HK-2 (cell line): ENCODE measurements at regions not wholly inside any gene's neighbourhood (a gene's known extent, or its start where the extent isn't known, plus 50 kb on each side); places are given as distances from the start of the nearest gene placed in this dataset.

Experiments used
- DNase-seq: peaks from one replicate; pipeline ENCODE4 v3.0.0-alpha.2; 2018; ENCODE audit not compliant: unreplicated experiment

GRCh38 chr11:39294648-39295047 lies 2164.8 kb downstream of the LRRC4C start:
- no peak for DNase-seq

GRCh38 chr11:39288011-39288410 lies 2171.4 kb downstream of the LRRC4C start:
- no peak for DNase-seq

DNA sequence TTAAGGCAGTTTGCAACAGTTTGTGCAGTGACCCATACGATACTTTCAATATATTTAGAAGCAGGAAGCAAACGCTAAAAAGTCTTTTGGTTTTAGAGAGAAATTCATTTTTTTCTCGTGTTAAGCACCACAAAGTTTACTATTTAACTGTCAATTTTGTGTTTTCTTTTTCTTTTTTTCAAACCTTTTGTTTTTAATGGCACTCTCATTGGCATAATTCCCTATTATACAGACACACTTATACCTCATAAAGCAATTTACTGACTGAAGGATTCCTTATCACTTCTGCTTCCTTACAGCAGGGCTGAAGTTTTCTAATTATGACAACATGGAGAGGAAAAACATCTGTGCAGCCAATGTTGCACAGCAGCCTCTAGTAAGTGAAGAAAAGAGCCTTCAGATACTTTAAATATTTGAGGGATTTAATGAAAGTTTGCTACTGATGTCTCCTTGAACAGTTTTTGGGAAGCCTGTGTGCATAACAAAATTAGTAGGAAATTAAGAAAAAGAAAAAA lies 2191.2 kb downstream of the LRRC4C start:
- DNase-seq: no peak

DNA sequence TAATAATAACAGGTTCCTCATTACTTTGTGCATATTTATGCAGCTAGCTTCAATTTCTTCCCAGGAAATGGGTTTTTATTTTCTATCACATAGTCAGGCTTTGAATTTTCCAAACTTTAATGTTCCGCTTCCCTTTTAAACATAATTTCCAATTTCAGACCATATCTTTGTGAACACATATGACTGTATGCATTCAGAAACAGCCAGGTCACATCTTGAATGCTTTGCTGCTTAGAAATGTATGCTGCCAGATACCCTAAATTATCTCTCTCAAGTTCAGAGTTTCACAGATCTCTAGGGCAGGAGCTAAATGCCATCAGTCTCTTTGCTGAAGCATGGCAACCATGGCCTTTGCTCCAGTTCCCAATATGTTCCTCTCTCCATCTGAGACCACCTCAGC lies 2203.8 kb downstream of the LRRC4C start:
- DNase-seq: no peak

GRCh38 chr11:39249566-39250365 lies 2209.7 kb downstream of the LRRC4C start:
- no peak for DNase-seq

DNA sequence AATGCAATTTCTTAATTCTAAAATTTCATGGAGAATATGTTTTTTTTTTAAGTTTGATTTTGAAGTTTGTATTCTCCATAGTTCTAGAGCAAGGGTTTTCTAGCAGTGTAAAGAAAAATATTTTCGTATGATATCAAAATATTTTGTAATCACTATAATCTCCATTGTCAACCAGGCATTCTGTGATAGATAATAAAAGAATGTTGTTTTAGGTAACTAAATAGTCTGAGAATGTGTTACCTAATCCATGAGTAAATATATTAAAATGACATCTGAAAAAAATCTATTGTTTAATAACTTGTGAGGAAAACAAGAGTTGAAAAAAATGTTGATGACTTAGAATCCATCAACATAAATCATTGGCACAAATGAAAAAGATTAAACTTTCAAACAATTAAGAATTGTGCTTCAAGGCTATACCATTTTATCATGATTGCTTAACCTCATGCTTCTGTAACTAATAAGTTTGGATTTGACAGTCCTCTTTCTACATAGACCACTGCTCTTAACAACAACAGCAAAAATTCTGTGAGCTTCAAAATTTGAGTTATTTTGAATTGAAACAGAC lies 2211.8 kb downstream of the LRRC4C start:
- DNase-seq: no peak

- DNase-seq: no peak
These were observed 2219.9 kb downstream of the LRRC4C start for GRCh38 chr11:39239553-39239952.

GRCh38 chr11:39236916-39237315 lies 2222.5 kb downstream of the LRRC4C start:
- DNase-seq: no peak

GRCh38 chr11:39221550-39222138 lies 2237.8 kb downstream of the LRRC4C start:
- no peak for DNase-seq

- no peak for DNase-seq
These were observed 2238.8 kb downstream of the LRRC4C start for GRCh38 chr11:39220501-39221230.

GRCh38 chr11:39220069-39220468 lies 2239.4 kb downstream of the LRRC4C start:
- DNase-seq: no peak

- no peak for DNase-seq
These were observed 2249.5 kb downstream of the LRRC4C start for GRCh38 chr11:39209981-39210380.

DNA sequence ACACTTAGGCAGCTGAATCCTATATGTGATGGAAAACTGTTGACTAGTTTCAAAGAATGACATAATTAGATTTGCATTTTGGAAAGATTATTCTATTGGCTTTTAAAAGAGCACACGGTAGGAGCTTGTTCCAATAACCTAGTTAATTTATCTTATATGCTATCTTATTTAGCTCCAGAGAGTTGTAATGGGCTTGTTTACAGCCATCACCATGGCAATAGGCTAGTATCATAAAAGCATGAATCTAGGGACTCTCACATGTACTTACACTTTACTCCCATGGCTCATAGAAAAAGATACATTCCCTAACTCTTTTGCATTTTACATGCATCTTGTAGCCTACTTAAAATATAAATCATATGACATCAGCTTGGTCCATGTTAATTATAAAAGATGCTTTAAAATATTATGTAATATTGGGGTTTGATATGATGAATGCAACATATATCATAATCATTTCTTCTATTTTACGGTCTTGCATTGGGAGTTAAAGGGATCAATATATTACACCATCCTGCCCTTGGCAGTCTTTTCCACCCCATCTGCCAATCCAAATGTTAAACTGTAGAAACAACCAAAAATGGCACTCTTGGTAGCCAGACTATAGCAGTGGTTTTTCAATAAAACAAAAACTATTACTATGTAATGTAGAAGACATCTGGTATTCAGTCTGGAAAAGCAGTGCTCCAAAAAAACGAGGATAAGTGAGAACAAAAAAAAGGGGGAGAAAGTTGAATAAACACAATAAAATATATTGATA lies 2254.0 kb downstream of the LRRC4C start:
- no peak for DNase-seq

- no peak for DNase-seq
These were observed 2266.8 kb downstream of the LRRC4C start for GRCh38 chr11:39192671-39193070.

- no peak for DNase-seq
These were observed 2268.7 kb downstream of the LRRC4C start for GRCh38 chr11:39190751-39191150.

DNA sequence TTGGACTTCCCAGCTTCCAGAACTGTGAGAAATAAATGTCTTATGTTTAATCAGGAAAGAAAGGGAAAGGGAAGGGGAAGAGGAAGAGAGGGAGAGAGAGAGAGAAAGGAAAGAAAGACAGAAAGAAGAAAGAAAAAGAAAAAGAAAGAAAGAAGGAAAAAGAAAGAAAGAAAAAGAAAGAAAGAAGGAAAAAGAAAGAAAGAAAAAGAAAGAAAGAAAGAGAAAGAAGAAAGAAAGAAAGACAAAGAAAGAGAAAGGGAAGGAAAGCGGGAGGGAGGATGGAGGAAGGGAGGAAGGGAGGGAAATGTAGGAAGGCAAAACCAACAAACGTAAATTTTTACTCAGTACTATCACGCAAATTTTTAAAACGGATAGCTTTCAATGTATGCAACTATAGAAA lies 2281.8 kb downstream of the LRRC4C start:
- DNase-seq: no peak

GRCh38 chr11:39174965-39175364 lies 2284.5 kb downstream of the LRRC4C start:
- no peak for DNase-seq

DNA sequence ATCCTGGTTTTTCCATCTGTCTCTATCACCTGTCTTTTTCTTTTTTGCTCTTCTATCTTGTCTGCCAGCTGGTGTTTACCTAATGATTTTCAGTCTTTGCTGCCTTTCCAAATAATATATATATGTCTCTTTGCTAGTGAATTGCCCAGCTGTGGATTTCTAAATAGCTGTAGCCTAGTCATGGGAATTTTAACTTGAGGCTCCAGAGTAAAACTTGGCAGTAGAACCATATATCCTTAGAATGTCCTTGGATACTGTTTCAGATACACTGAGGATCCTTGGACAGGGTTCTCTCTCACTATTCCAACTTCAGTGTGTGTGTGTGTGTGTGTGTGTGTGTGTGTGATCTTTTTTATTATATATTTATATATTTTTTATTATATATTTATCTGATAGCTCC lies 2285.3 kb downstream of the LRRC4C start:
- DNase-seq: no peak

DNA sequence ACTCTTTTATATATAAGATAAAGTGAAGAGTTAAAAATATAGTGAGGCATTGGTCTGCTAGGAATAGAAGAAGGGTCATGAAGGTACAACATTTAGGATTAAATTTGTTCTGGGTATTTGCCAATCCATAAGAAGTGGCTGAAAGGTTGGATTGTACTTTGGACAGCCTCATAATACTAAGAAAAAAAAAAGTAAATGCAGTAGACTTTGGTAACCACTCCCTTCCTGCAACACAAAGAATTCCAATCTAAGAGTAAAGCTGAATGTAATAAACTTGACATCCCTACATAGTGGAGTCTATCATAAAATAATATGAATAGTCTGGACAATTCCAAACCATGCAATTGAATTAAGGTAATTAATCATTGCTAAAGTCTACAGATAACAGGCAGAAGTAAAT lies 2294.4 kb downstream of the LRRC4C start:
- no peak for DNase-seq

DNA sequence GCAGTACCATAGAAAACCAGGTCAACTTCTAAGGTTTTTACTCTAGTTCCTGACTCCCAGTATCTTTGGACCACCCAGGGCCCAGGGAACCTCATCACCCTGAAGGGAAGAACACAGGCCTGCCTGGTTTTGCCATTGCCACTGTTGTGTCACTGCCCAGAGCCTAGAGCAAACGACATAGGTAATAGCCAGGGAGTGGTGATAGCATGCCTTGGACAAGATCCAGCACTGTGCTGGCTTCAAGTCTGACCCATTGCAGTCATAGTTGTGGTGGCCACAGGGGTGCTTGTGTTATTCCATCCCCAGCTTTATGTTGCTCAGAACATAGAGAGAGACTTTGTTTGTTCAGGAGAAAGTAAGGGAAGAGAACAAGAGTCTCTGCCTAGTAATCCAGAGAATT lies 2310.2 kb downstream of the LRRC4C start:
- DNase-seq: no peak

DNA sequence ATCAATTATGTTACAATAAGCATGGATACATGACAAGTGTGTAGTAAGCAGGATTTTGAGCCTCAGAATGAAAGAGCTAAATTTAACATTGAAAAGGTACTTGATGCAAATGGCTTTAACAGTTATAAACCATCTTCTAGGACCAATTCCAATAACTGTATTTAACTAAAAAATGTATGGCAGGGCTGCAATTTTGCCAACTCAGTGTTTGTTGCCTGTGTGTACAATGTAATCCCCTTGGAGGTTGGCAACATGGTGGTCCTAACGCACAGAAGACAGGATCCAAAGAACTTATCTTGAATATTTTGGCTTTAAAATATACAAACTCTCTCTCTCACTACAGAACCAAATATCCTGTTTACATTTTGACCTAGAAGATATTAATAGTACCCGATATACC lies 2314.1 kb downstream of the LRRC4C start:
- DNase-seq: no peak
